Fibroblast of lung (primary cell): ENCODE measurements at regions not wholly inside any gene's neighbourhood (a gene's known extent, or its start where the extent isn't known, plus 50 kb on each side); places are given as distances from the start of the nearest gene placed in this dataset.

Source experiments
- DNase-seq, 2 donors: peaks; one replicate each; pipeline versions ENCODE4 v3.0.0 to v3.0.0-alpha.2; 2010; ENCODE audit warnings: low read depth in 2 of 2
- H2AFZ ChIP-seq: 2 replicates; pipeline ENCODE4 v1.5.1; 2012; ENCODE audit warnings: low read length, control low read depth, inconsistent platforms
- H3K27ac ChIP-seq: 2 replicates; pipeline ENCODE4 v1.5.1; 2011; ENCODE audit warnings: low read length, control low read depth; ENCODE audit not compliant: insufficient read depth
- H3K27me3 ChIP-seq: 2 replicates; pipeline ENCODE4 v1.5.1; 2011; ENCODE audit warnings: mild to moderate bottlenecking, low read length; ENCODE audit not compliant: control insufficient read depth, insufficient read depth
- H3K36me3 ChIP-seq: 2 replicates; pipeline ENCODE4 v1.5.1; 2011; ENCODE audit warnings: low read length; ENCODE audit not compliant: control insufficient read depth, insufficient read depth
- H3K4me1 ChIP-seq: 2 replicates; pipeline ENCODE4 v1.5.1; 2011; ENCODE audit warnings: low read length; ENCODE audit not compliant: control insufficient read depth, insufficient read depth; ENCODE audit errors: extremely low read depth
- H3K4me2 ChIP-seq: 2 replicates; pipeline ENCODE4 v1.5.1; 2011; ENCODE audit warnings: low read length, control low read depth; ENCODE audit not compliant: insufficient read depth; ENCODE audit errors: extremely low read depth
- H3K4me3 ChIP-seq, 4 experiments: fragments of 200-600 bp in 1 of 4; sonication (generic) in 1 of 4; replicated peaks in 1 of 4; 2 replicates each; pipeline ENCODE4 v1.5.1; 2011 to 2016; ENCODE audit warnings: low read length in 4 of 4, low read depth in 3 of 4, mild to moderate bottlenecking in 3 of 4, control low read depth in 2 of 4, inconsistent platforms in 1 of 4, mixed read lengths in 1 of 4; ENCODE audit not compliant: insufficient read depth in 1 of 4; ENCODE audit errors: control extremely low read depth in 1 of 4
- H3K79me2 ChIP-seq: 2 replicates; pipeline ENCODE4 v1.5.1; 2012; ENCODE audit warnings: mild to moderate bottlenecking, low read length, inconsistent platforms; ENCODE audit not compliant: control insufficient read depth, insufficient read depth
- H3K9ac ChIP-seq: 2 replicates; pipeline ENCODE4 v1.5.1; 2011; ENCODE audit warnings: mild to moderate bottlenecking, low read length, control low read depth; ENCODE audit not compliant: insufficient read depth
- H3K9me3 ChIP-seq: 2 replicates; pipeline ENCODE4 v1.5.1; 2012; ENCODE audit warnings: low read depth, low read length; ENCODE audit not compliant: control insufficient read depth, insufficient read depth
- H4K20me1 ChIP-seq: 2 replicates; pipeline ENCODE4 v1.5.1; 2011; ENCODE audit warnings: low read length; ENCODE audit not compliant: control insufficient read depth, insufficient read depth; ENCODE audit errors: extremely low read depth
- EZH2 ChIP-seq: IDR thresholded peaks from 2 replicates; pipeline ENCODE4 v1.5.1; 2012; ENCODE audit warnings: low read length, control low read depth, mild to moderate bottlenecking; ENCODE audit errors: missing control alignments
- TF ChIP-seq, protein P1 (sequence below), 2 donors: IDR thresholded peaks in 1 of 2; conservative IDR thresholded peaks in 1 of 2; 1 replicate in 1 of 2; 2 replicates in 1 of 2; pipeline ENCODE4 v1.5.1; 2011 to 2012; ENCODE audit warnings: low read length in 2 of 2, control low read depth in 1 of 2, inconsistent platforms in 1 of 2, low read depth in 1 of 2, mild to moderate bottlenecking in 1 of 2

DNA sequence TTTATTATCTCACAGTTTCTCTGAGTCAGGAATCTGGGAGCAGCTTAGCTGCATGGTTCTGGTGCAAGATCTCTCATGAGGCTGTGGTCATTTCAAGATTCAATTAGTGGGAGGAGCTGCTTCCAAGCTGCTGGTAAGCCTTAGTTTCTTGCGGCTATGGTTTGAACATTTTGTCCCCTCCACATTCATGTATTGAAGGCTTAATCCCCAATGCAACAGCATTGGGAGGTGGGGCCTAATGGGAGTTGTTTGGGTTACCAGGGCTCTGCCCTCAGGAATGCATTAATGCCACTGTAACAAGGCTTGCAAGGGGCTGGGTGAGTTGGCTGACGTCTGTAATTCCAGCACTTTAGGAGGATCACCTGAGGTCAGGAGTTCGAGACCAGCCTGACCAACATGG is 272.9 kb downstream of the UTP18 start:
- no peaks in the 10 kb centered on the region for H3K36me3 ChIP-seq
- H3K79me2 ChIP-seq: no peaks in the 10 kb centered on the region
- H3K27ac ChIP-seq: no peak overlapping the region
- H3K4me1 ChIP-seq: no peaks in the 10 kb centered on the region
- no peak overlapping the region for H3K4me3 ChIP-seq
- TF ChIP-seq EZH2: no peak
- TF ChIP-seq, protein P1, sequence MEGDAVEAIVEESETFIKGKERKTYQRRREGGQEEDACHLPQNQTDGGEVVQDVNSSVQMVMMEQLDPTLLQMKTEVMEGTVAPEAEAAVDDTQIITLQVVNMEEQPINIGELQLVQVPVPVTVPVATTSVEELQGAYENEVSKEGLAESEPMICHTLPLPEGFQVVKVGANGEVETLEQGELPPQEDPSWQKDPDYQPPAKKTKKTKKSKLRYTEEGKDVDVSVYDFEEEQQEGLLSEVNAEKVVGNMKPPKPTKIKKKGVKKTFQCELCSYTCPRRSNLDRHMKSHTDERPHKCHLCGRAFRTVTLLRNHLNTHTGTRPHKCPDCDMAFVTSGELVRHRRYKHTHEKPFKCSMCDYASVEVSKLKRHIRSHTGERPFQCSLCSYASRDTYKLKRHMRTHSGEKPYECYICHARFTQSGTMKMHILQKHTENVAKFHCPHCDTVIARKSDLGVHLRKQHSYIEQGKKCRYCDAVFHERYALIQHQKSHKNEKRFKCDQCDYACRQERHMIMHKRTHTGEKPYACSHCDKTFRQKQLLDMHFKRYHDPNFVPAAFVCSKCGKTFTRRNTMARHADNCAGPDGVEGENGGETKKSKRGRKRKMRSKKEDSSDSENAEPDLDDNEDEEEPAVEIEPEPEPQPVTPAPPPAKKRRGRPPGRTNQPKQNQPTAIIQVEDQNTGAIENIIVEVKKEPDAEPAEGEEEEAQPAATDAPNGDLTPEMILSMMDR (conservative IDR thresholded peaks at IDR 0.05 in 1 of 2, IDR thresholded peaks at IDR 0.05 in 1 of 2; ENCODE audit: low read depth in 1 of 2, low read length in 2 of 2): no peak
- H4K20me1 ChIP-seq: no peaks in the 10 kb centered on the region
- H3K27me3 ChIP-seq: no peaks in the 10 kb centered on the region
- DNase-seq: no peak
- no peak overlapping the region for H3K4me2 ChIP-seq
- no peaks in the 10 kb centered on the region for H3K9me3 ChIP-seq
- H3K9ac ChIP-seq: no peak overlapping the region
- H2AFZ ChIP-seq: no peak overlapping the region

DNA sequence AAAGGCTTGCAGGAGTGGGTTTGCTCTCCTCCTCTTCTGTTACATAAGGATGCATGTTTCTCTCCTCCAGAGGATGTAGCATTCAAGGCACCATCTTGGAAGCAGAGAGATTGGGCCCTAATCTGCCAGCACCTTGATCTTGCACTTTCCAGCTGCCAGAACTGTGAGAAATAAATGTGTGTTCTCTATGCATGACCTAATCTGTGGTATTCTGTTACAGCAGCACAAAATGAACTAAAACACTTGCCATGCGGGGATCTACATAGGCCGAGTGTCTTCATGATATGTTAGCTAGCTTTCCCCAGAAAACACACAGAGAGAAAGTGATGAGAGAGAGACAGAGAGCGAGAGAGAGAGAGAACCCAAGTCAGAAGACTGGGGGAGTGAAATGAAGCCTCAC is 273.5 kb downstream of the UTP18 start:
- Histone ChIP-seq H3K4me2 (no peak overlapping the region), H3K4me3 (no peak overlapping the region), H3K79me2 (no peaks in the 10 kb centered on the region), H3K27me3 (no peaks in the 10 kb centered on the region), H3K36me3 (no peaks in the 10 kb centered on the region), H4K20me1 (no peaks in the 10 kb centered on the region), H2AFZ (no peak overlapping the region), H3K4me1 (no peaks in the 10 kb centered on the region), H3K27ac (no peak overlapping the region), H3K9me3 (no peaks in the 10 kb centered on the region), H3K9ac (no peak overlapping the region)
- no peak for TF ChIP-seq EZH2
- TF ChIP-seq, protein P1 (conservative IDR thresholded peaks at IDR 0.05 in 1 of 2, IDR thresholded peaks at IDR 0.05 in 1 of 2; ENCODE audit: low read depth in 1 of 2, low read length in 2 of 2): no peak
- no peak for DNase-seq

DNA sequence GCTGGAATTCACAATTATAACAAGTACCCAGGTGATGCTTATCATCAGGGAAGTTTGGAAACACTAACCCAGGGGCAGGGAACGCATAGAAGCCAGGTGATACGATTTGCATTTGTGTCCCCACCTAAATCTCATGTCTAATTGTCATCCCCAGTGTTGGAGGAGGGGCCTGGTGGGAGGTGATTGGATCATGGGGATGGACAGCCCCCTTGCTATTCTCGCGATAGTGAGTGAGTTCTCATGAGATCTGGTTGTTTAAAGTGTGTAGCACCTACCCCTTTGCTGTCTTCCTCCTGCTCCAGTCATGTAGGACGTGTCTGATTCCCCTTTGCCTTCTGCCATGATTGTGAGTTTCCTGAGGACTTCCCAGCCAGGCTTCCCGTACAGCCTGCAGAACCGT is 276.3 kb downstream of the UTP18 start:
- H3K79me2 ChIP-seq: no peaks in the 10 kb centered on the region
- H3K4me3 ChIP-seq: no peak overlapping the region
- no peak for DNase-seq
- no peak for TF ChIP-seq EZH2
- TF ChIP-seq, protein P1 (conservative IDR thresholded peaks at IDR 0.05 in 1 of 2, IDR thresholded peaks at IDR 0.05 in 1 of 2; ENCODE audit: low read depth in 1 of 2, low read length in 2 of 2): no peak
- no peak overlapping the region for H3K4me2 ChIP-seq
- H3K9ac ChIP-seq: no peak overlapping the region
- H4K20me1 ChIP-seq: no peaks in the 10 kb centered on the region
- H3K36me3 ChIP-seq: no peaks in the 10 kb centered on the region
- H3K4me1 ChIP-seq: no peaks in the 10 kb centered on the region
- H3K27me3 ChIP-seq: no peaks in the 10 kb centered on the region
- no peak overlapping the region for H2AFZ ChIP-seq
- no peaks in the 10 kb centered on the region for H3K9me3 ChIP-seq
- no peak overlapping the region for H3K27ac ChIP-seq
